Stimulated activated CD4-positive, alpha-beta T cell treated with anti-CD3 and anti-CD28 coated beads, Interleukin-1b, Interleukin-23, amount 100 ng/mL, for 1 hour (primary cell): ENCODE measurements at regions not wholly inside any gene's neighbourhood (a gene's known extent, or its start where the extent isn't known, plus 50 kb on each side); places are given as distances from the start of the nearest gene placed in this dataset.

Experiments used
- DNase-seq, 2 donors: peaks; one replicate each; pipeline ENCODE4 v3.0.0-alpha.2; 2020; ENCODE audit warnings: low read depth in 2 of 2

DNA sequence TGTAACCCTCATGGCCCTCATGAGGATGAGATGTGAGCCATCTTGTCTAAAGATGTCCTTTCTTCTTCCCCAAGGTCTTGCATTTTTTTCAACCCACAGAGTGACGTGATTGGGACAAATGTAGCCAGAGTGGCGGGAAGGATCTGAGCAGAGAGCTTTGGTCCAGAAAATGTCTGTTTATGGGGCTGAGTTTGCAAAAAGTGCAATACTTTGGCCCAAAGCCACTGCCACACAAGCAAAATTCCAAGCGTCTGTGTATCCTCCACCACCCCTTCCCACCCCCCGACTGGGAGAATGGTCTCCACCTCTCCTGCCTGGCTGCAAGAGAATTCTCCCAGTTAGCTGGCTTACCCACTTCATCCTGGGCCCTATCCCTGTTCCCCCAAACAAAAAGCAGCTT is 246.9 kb upstream of the LRIG1 start:
- no peak for DNase-seq

DNA sequence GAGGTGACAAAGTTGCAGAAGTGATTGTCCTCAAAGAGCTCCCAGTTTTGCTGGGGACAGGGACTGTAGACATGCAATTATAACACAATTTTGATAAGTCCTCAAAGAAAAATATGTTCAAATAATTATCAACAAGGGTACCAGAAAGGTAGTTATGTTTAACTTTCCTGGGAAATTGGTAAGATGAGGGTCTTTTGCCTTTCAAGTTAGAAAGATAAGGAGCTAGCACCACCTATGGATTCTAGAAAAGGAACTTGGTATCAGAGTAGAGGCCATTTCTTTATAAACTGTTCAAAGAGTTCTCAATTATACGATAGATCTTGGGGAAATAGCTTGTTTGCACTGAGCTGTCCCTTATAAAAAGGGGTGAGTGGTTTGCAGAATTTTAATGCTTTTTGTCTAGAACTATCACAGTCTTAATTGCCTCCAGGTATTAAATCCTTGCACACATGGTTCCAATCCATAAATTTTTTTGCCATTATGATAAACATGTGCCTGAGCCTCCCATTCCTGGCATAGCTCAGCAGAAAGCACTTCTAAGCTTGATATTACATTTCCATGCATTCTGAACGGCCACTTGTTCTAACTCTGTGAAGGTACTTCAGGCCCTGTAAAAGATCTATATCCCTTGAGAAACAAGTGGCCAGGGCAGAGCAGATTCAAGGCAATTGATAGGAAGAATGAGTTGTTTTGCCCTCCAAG is 247.5 kb upstream of the LRIG1 start:
- DNase-seq = no peak

DNA sequence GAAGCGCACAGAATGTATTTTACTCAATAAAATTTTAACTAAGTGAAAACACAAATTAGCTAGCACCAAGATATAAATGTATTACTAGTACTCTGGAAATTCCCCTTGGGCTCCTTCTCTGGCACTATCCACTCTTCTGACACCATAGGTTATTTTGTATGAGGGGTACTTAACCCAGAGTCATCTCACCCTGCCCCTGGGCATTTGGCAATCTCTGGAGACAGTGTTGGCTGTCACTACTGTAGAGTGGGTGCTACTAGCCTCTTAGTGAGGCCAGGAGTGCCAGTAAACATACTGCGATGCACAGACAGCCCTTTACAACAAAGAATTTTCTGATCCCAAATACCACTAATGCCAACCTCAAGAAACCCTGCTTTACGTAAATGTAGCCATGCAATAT is 246.3 kb upstream of the KBTBD8 start:
- no peak for DNase-seq

- no peak for DNase-seq
Measured at GRCh38 chr3:66753670-66754069, 244.4 kb upstream of the KBTBD8 start.

GRCh38 chr3:66754613-66755012 is 243.5 kb upstream of the KBTBD8 start:
- no peak for DNase-seq

DNA sequence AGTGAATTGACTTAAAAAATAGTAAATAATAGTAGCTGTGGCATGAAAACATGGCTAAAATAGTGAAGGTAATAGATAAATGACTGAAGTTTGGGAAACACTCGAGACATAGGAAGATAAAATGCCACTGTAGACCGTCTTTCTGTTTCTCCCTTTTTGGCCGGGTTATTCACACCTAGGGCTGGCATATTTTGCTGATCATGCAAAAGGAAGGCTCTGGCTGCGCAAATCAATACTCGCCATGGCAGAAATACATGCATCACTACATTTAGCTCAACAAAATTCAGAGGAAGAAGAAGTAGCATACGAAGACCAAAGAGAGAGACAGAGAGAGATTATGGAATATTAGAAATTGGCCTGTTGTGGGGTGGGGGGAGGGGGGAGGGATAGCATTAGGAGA is 242.2 kb upstream of the KBTBD8 start:
- no peak for DNase-seq

GRCh38 chr3:66756468-66757036 is 241.6 kb upstream of the KBTBD8 start:
- DNase-seq = no peak

DNA sequence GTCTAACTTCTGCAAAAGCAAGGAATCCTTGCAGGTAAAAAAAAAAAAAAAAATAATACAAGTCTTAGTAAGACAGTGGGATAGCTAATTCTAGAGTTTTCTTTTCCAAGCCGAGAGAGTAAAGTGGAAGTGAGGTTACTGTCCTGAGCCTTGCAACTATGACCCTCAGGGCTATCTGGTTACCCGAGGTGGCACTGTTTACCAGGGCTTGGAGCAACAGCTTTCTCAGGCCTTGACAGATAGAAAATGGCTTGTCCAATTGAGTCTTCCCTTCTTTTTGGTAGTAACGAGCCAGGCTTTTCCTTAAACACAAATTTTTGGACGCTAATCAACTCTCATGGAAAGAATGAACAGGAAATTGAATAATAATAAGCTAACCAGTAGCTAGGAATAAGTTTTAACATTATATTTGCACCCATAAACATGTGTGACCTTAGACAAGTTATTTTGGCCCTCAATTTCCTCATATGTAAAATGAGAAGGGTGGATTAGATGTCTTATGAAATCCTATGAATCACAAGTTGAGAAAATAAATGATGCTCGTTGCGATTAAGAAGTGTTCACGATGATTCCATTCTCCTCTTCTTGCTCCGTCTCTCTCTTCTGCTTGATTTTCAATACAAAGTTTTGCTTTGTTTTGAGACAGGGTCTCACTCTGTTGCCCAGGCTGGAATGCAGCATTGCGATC is 236.9 kb upstream of the KBTBD8 start:
- DNase-seq = no peak

- no peak for DNase-seq
Measured at GRCh38 chr3:66762916-66763693, 235.0 kb upstream of the KBTBD8 start.

- DNase-seq = no peak
Measured at GRCh38 chr3:66778107-66778506, 220.0 kb upstream of the KBTBD8 start.

- no peak for DNase-seq
Measured at GRCh38 chr3:66778777-66779176, 219.3 kb upstream of the KBTBD8 start.

GRCh38 chr3:66785191-66785909 is 212.8 kb upstream of the KBTBD8 start:
- no peak for DNase-seq

DNA sequence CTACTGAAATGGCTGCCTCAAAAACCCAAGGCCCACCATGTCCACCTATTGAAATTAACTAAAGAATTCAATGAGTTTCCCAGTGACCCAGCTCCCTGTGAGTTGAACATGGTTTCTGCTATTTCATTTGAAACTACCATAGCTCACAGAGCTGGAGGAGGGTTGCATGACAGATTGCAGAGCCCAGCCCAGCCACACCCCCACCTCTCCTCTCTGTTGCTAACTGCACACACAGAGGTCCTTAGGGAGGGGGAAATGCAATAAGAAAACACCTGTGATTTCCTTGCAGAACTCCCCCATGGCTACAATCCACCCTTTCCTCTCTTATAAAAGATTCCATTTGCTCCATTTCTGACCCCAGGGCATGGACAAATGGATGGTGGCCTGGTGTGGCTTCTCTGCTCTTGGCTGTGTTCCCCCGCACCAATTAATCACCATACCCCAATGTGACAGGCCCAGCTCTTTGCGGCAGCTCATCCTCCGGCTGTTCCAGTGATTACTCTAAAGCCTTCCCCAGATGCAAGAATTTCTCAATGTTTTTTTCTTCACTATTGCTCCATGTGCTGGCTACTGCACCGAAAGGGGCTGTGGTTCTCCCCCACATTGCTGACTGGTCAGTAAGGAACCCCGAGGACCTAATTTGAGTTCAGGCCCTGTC is 208.4 kb upstream of the KBTBD8 start:
- no peak for DNase-seq

- DNase-seq = no peak
Measured at GRCh38 chr3:66792086-66792485, 206.0 kb upstream of the KBTBD8 start.

- no peak for DNase-seq
Measured at GRCh38 chr3:66795365-66795764, 202.7 kb upstream of the KBTBD8 start.

GRCh38 chr3:66796343-66796742 is 201.8 kb upstream of the KBTBD8 start:
- DNase-seq = no peak

DNA sequence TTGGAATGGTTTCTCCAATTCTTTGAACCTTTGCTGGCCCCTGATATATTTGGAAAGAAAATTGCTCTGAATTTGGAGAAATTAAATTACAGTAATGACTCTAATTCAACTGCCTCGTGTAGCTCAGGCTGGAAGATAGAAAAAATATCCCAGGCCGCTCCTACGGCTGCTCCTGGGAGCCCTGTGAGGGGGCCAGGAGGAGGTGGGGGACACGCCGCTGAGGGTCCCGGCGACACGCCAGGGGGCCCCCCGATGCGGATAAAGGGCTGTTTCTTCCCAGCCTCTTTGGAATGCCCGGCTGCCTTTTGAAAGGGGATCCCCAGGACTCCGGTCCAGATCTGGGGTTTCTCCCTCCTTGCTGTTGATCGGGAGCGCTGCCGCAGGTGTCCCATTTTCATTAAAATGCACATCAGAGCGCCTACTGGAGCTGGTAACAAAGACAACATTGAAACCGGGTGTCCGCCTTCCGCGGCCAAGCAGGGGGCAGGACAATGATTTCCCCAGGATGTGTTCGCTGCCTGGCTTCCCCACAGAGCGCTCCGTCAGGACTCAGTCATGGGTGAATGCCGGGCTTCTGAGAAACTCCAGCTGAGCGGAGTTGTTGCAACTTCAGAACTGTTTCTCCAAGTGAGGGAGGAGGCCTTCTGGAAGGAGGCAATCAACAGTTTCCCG is 200.1 kb upstream of the KBTBD8 start:
- DNase-seq = no peak

DNA sequence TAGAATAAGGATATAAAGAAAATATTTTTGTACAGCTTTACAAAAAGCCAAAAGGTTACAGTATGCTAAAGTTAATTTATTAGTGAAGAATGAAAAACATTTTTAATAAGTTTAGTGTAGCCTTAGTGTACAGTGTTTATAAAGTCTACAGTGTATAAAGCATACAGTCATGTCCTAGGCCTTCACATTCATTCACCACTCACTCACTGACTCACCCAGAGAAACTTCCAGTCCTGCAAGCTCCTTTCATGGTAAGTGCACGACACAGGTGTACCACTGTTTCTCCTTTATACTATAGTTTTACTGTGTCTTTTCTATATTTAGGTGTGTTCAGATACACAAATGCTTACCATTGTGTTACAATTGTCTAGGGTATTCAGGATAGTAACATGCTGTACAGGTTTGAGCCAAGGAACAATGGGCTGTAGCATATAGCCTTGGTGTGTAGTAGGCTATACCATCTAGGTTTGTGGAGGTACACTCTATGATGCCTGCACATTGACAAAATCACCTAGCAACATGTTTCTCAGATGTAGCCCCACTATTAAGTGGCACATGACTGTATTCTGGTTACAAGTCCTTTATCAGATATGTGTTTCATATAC is 197.1 kb upstream of the KBTBD8 start:
- no peak for DNase-seq

- no peak for DNase-seq
Measured at GRCh38 chr3:66803206-66803605, 194.9 kb upstream of the KBTBD8 start.
